ENCODE measurements at regions not wholly inside any gene's neighbourhood (a gene's known extent, or its start where the extent isn't known, plus 50 kb on each side); places are given as distances from the start of the nearest gene placed in this dataset.

DNA sequence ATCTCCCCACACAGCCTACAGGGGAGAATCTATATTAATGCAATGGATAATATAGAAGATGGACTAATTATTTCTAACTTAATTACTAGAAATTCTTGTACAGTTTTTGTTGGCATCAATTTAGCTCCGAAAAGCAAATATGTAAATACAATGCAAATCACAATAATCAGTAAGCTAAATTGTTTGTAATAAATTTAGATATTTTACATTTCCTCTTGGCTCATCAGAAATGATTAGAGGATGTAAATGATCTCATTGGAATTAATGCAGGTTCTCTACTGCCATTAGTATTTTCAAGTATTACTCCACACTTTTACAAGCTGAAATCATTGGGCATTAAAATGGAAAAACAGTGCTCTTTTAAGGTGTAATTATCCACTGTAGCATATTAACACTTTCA, 741.8 kb upstream of the MIR17HG start:
- TF ChIP-seq, protein P1, sequence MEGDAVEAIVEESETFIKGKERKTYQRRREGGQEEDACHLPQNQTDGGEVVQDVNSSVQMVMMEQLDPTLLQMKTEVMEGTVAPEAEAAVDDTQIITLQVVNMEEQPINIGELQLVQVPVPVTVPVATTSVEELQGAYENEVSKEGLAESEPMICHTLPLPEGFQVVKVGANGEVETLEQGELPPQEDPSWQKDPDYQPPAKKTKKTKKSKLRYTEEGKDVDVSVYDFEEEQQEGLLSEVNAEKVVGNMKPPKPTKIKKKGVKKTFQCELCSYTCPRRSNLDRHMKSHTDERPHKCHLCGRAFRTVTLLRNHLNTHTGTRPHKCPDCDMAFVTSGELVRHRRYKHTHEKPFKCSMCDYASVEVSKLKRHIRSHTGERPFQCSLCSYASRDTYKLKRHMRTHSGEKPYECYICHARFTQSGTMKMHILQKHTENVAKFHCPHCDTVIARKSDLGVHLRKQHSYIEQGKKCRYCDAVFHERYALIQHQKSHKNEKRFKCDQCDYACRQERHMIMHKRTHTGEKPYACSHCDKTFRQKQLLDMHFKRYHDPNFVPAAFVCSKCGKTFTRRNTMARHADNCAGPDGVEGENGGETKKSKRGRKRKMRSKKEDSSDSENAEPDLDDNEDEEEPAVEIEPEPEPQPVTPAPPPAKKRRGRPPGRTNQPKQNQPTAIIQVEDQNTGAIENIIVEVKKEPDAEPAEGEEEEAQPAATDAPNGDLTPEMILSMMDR (IDR thresholded peaks at IDR 0.05), result no peak
- TF ChIP-seq POLR2A (IDR thresholded peaks at IDR 0.05) (no peak), POLR2AphosphoS5 (IDR thresholded peaks at IDR 0.05) (no peak), EP300 (IDR thresholded peaks at IDR 0.05; ENCODE audit: low read depth) (no peak)
